GM12878 (cell line): ENCODE measurements at regions not wholly inside any gene's neighbourhood (a gene's known extent, or its start where the extent isn't known, plus 50 kb on each side); places are given as distances from the start of the nearest gene placed in this dataset.

ENCODE experiments used
- BHLHE40 ChIP-seq, 2 experiments: fragments of 450-650 bp in 1 of 2; IDR thresholded peaks; 2 replicates each; pipeline ENCODE4 v1.6.1; 2011 to 2017; ENCODE audit warnings: low read depth in 2 of 2, borderline replicate concordance in 1 of 2, improper control_type of control experiment in 1 of 2, low read length in 1 of 2, mild to moderate bottlenecking in 1 of 2
- CBFB ChIP-seq: IDR thresholded peaks from 2 replicates; pipeline ENCODE4 v1.6.1; 2016; ENCODE audit warnings: antibody characterized with exemption, low read depth
- CEBPB ChIP-seq, 2 experiments: fragments of 150-350 bp in 1 of 2; IDR thresholded peaks; 2 replicates each; pipeline ENCODE4 v1.6.1; 2012 to 2014; ENCODE audit warnings: low read depth in 2 of 2, low read length in 2 of 2, borderline replicate concordance in 1 of 2, inconsistent platforms in 1 of 2
- ETV6 ChIP-seq, 2 experiments: fragments of 450-650 bp in 1 of 2; IDR thresholded peaks in 1 of 2; conservative IDR thresholded peaks in 1 of 2; 2 replicates each; pipeline ENCODE4 v1.6.1; 2014; ENCODE audit warnings: antibody characterized with exemption in 1 of 2, borderline replicate concordance in 1 of 2, low read depth in 1 of 2, mild to moderate bottlenecking in 1 of 2, moderate library complexity in 1 of 2
- HSF1 ChIP-seq: fragments of 150-350 bp; IDR thresholded peaks from 2 replicates; pipeline ENCODE4 v1.6.1; 2014; ENCODE audit warnings: mild to moderate bottlenecking, low read depth, low read length
- POU2F2 ChIP-seq: IDR thresholded peaks from 3 replicates; pipeline ENCODE4 v1.6.1; 2011; ENCODE audit warnings: low read depth, mild to moderate bottlenecking, low read length, borderline replicate concordance
- YBX1 ChIP-seq: fragments of 450-650 bp; IDR thresholded peaks from 2 replicates; pipeline ENCODE4 v1.6.1; 2016; ENCODE audit warnings: antibody characterized with exemption
- ZNF24 ChIP-seq: fragments of 450-650 bp; IDR thresholded peaks from 2 replicates; pipeline ENCODE4 v1.6.1; 2017; ENCODE audit warnings: antibody characterized with exemption, mild to moderate bottlenecking
- TF ChIP-seq, protein P1 (sequence below): IDR thresholded peaks from 2 replicates; pipeline ENCODE4 v1.6.1; 2011; ENCODE audit warnings: mild to moderate bottlenecking, low read depth, low read length, moderate library complexity; ENCODE audit not compliant: insufficient replicate concordance
- TF ChIP-seq, protein P2 (sequence below): fragments of 450-650 bp; IDR thresholded peaks from 2 replicates; pipeline ENCODE4 v1.6.1; 2017; ENCODE audit warnings: mild to moderate bottlenecking, moderate library complexity

GRCh38 chr7:132051311-132051710, 494.9 kb upstream of the PODXL start (continued):
- TF ChIP-seq ETV6 (conservative IDR thresholded peaks at IDR 0.05 in 1 of 2, IDR thresholded peaks at IDR 0.05 in 1 of 2; ENCODE audit: borderline replicate concordance in 1 of 2, low read depth in 1 of 2) (no peak), POU2F2 (no peak), CBFB (no peak), HSF1 (no peak), ZNF24 (no peak), CEBPB (IDR thresholded peaks at IDR 0.05; ENCODE audit: borderline replicate concordance in 1 of 2, low read depth in 2 of 2, low read length in 2 of 2) (no peak), YBX1 (no peak), BHLHE40 (IDR thresholded peaks at IDR 0.05; ENCODE audit: borderline replicate concordance in 1 of 2, low read depth in 2 of 2, low read length in 1 of 2) (no peak)
- TF ChIP-seq, protein P1, sequence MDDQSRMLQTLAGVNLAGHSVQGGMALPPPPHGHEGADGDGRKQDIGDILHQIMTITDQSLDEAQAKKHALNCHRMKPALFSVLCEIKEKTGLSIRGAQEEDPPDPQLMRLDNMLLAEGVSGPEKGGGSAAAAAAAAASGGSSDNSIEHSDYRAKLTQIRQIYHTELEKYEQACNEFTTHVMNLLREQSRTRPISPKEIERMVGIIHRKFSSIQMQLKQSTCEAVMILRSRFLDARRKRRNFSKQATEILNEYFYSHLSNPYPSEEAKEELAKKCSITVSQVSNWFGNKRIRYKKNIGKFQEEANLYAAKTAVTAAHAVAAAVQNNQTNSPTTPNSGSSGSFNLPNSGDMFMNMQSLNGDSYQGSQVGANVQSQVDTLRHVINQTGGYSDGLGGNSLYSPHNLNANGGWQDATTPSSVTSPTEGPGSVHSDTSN = no peak
- TF ChIP-seq, protein P2, sequence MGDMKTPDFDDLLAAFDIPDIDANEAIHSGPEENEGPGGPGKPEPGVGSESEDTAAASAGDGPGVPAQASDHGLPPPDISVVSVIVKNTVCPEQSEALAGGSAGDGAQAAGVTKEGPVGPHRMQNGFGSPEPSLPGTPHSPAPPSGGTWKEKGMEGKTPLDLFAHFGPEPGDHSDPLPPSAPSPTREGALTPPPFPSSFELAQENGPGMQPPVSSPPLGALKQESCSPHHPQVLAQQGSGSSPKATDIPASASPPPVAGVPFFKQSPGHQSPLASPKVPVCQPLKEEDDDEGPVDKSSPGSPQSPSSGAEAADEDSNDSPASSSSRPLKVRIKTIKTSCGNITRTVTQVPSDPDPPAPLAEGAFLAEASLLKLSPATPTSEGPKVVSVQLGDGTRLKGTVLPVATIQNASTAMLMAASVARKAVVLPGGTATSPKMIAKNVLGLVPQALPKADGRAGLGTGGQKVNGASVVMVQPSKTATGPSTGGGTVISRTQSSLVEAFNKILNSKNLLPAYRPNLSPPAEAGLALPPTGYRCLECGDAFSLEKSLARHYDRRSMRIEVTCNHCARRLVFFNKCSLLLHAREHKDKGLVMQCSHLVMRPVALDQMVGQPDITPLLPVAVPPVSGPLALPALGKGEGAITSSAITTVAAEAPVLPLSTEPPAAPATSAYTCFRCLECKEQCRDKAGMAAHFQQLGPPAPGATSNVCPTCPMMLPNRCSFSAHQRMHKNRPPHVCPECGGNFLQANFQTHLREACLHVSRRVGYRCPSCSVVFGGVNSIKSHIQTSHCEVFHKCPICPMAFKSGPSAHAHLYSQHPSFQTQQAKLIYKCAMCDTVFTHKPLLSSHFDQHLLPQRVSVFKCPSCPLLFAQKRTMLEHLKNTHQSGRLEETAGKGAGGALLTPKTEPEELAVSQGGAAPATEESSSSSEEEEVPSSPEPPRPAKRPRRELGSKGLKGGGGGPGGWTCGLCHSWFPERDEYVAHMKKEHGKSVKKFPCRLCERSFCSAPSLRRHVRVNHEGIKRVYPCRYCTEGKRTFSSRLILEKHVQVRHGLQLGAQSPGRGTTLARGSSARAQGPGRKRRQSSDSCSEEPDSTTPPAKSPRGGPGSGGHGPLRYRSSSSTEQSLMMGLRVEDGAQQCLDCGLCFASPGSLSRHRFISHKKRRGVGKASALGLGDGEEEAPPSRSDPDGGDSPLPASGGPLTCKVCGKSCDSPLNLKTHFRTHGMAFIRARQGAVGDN = no peak
